Sigmoid colon (tissue), 6 donors: ENCODE measurements at regions not wholly inside any gene's neighbourhood (a gene's known extent, or its start where the extent isn't known, plus 50 kb on each side); places are given as distances from the start of the nearest gene placed in this dataset.

ENCODE experiments used
- DNase-seq: peaks from one replicate; pipeline ENCODE4 v3.0.0-alpha.2; 2019
- H3K27ac ChIP-seq, 4 donors: fragments of 200-600 bp; sonication (generic); one replicate each; pipeline ENCODE4 v1.5.1; 2016 to 2019; ENCODE audit warnings: mild to moderate bottlenecking in 1 of 4
- H3K27me3 ChIP-seq, 3 donors: fragments of 200-600 bp; sonication (generic); one replicate each; pipeline ENCODE4 v1.5.1; 2019; ENCODE audit warnings: mild to moderate bottlenecking in 1 of 3
- H3K36me3 ChIP-seq, 4 donors: fragments of 200-600 bp; sonication (generic); one replicate each; pipeline ENCODE4 v1.5.1; 2016 to 2019
- H3K4me1 ChIP-seq, 4 donors: fragments of 200-600 bp; sonication (generic); one replicate each; pipeline ENCODE4 v1.5.1; 2017 to 2019
- H3K4me3 ChIP-seq, 4 donors: fragments of 200-600 bp; sonication (generic); one replicate each; pipeline ENCODE4 v1.5.1; 2017 to 2019; ENCODE audit warnings: mild to moderate bottlenecking in 2 of 4, moderate library complexity in 1 of 4
- H3K9me3 ChIP-seq, 4 donors: fragments of 200-600 bp in 3 of 4; sonication (generic) in 3 of 4; one replicate each; pipeline versions ENCODE4 v1.5.1 to v1.6.1; 2013 to 2019
- EP300 ChIP-seq, 4 donors: sonication (generic); formaldehyde crosslinking; IDR thresholded peaks; one replicate each; pipeline ENCODE4 v1.6.1; 2017; ENCODE audit warnings: antibody characterized with exemption in 4 of 4
- POLR2A ChIP-seq, 2 donors: fragments of 450-650 bp; IDR thresholded peaks; one replicate each; pipeline ENCODE4 v1.6.1; 2016; ENCODE audit warnings: antibody characterized with exemption in 2 of 2, mild to moderate bottlenecking in 2 of 2, moderate library complexity in 2 of 2
- POLR2AphosphoS5 ChIP-seq, 4 donors: sonication (generic); formaldehyde crosslinking; IDR thresholded peaks; one replicate each; pipeline ENCODE4 v1.6.1; 2017; ENCODE audit warnings: antibody characterized with exemption in 4 of 4
- WGBS, 2 donors: extraction: QIAGEN DNeasy Blood & Tissue Kit; methylation state at CpG; one replicate each; pipeline ENCODE4 v1.1.7; 2013; 5-methylcytosine and 5-hydroxymethylcytosine counted together
- intact Hi-C: fragments of 100-400 bp; cut with DNase I; formaldehyde crosslinking; loops from one replicate; pipeline ENCODE4 v1.15.1; 2023
- TF ChIP-seq, protein P1 (sequence below), 4 experiments: fragments of 450-650 bp in 3 of 4; fragments of 200-600 bp in 1 of 4; IDR thresholded peaks; one replicate each; pipeline ENCODE4 v1.5.1; 2016 to 2019; ENCODE audit warnings: antibody characterized with exemption in 4 of 4, mild to moderate bottlenecking in 3 of 4, moderate library complexity in 2 of 4
- donor health status: healthy with polysubstance abuse.
- donor health status: healthy.

GRCh38 chr11:90753546-90753945 lies 530.7 kb upstream of the CHORDC1 start:
- no peak overlapping the region for H3K27ac ChIP-seq
- no peaks in the 10 kb centered on the region for H3K36me3 ChIP-seq
- intact Hi-C loops, result no loop called here
- peaks cover 0 to 2% (median 0%) of the 10 kb centered on the region in 4 donors for H3K9me3 ChIP-seq
- WGBS, 2 donors, result 77 to 81% methylated on average over 1 of the region's 1 CpG
- H3K4me1 ChIP-seq, result no peaks in the 10 kb centered on the region
- H3K4me3 ChIP-seq, result no peak overlapping the region
- TF ChIP-seq POLR2AphosphoS5 (IDR thresholded peaks at IDR 0.05) (no peak), EP300 (IDR thresholded peaks at IDR 0.05) (no peak), POLR2A (IDR thresholded peaks at IDR 0.05) (no peak)
- TF ChIP-seq, protein P1, sequence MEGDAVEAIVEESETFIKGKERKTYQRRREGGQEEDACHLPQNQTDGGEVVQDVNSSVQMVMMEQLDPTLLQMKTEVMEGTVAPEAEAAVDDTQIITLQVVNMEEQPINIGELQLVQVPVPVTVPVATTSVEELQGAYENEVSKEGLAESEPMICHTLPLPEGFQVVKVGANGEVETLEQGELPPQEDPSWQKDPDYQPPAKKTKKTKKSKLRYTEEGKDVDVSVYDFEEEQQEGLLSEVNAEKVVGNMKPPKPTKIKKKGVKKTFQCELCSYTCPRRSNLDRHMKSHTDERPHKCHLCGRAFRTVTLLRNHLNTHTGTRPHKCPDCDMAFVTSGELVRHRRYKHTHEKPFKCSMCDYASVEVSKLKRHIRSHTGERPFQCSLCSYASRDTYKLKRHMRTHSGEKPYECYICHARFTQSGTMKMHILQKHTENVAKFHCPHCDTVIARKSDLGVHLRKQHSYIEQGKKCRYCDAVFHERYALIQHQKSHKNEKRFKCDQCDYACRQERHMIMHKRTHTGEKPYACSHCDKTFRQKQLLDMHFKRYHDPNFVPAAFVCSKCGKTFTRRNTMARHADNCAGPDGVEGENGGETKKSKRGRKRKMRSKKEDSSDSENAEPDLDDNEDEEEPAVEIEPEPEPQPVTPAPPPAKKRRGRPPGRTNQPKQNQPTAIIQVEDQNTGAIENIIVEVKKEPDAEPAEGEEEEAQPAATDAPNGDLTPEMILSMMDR (IDR thresholded peaks at IDR 0.05), result no peak
- no peak for DNase-seq
- H3K27me3 ChIP-seq, result no peaks in the 10 kb centered on the region

DNA sequence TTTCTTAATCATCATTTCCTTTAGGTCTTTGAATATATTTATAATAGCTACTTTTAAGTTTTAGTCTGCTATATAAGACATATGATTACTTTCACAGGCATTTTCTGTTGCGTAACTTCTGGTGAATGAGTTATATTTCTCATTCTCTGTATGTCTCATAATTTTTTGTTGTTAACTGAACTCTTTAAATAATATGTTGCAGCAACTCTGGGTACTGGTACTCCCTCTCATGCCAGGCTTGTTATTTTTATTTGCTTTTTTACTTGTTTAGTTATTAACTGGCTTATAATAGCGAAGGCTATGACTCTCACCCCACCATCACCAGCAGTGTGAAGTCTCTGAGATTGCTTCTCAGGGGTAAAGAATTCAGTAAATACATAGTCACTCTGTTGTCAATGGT lies 524.2 kb upstream of the CHORDC1 start:
- no peak overlapping the region for H3K27ac ChIP-seq
- 48 to 55% methylated on average over 2 of the region's 2 CpGs for WGBS, 2 donors
- TF ChIP-seq EP300 (IDR thresholded peaks at IDR 0.05) (no peak), POLR2A (IDR thresholded peaks at IDR 0.05) (no peak)
- H3K27me3 ChIP-seq, result no peaks in the 10 kb centered on the region
- H3K36me3 ChIP-seq, result no peaks in the 10 kb centered on the region
- no peak for DNase-seq
- intact Hi-C loops, result no loop called here
- peaks cover 0 to 12% (median 0%) of the 10 kb centered on the region in 4 donors for H3K9me3 ChIP-seq
- H3K4me3 ChIP-seq, result no peak overlapping the region
- no peaks in the 10 kb centered on the region for H3K4me1 ChIP-seq

- Histone ChIP-seq H3K9me3 (peaks cover 0 to 10% (median 0%) of the 10 kb centered on the region in 4 donors), H3K4me1 (no peaks in the 10 kb centered on the region), H3K27me3 (no peaks in the 10 kb centered on the region), H3K27ac (no peak overlapping the region), H3K36me3 (no peaks in the 10 kb centered on the region), H3K4me3 (no peak overlapping the region)
- TF ChIP-seq, protein P1 (IDR thresholded peaks at IDR 0.05), result no peak
- TF ChIP-seq POLR2AphosphoS5 (IDR thresholded peaks at IDR 0.05) (no peak), POLR2A (IDR thresholded peaks at IDR 0.05) (no peak), EP300 (IDR thresholded peaks at IDR 0.05) (no peak)
- intact Hi-C loops, result no loop called here
- 66 to 73% methylated on average over 1 of the region's 1 CpG for WGBS, 2 donors
- DNase-seq, result no peak
Measured at GRCh38 chr11:90744169-90744568, 521.3 kb upstream of the CHORDC1 start.

DNA sequence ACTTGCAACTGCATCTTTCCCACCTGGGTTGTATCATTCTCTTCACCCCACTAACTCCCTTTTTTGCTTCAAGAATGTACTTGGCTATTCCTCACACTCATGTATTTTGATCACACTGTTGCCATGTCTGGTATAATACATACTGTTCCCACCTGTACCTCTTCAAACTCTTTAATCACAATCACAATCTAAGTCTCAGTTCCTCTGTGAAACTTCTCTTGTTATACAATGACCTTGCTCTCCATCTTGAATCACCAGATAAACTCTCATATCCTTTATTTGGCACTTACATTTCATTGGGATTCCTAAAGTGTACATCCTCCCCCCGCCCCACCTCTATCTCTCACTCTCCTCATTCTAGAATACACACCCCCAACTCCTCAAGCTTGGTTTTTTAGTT lies 516.0 kb upstream of the CHORDC1 start:
- no peak for DNase-seq
- TF ChIP-seq POLR2AphosphoS5 (IDR thresholded peaks at IDR 0.05), result no peak
- TF ChIP-seq POLR2A (IDR thresholded peaks at IDR 0.05), result no peak
- TF ChIP-seq, protein P1 (IDR thresholded peaks at IDR 0.05), result no peak
- TF ChIP-seq EP300 (IDR thresholded peaks at IDR 0.05), result no peak
- Histone ChIP-seq H3K27ac (no peak overlapping the region), H3K36me3 (no peaks in the 10 kb centered on the region), H3K4me1 (no peaks in the 10 kb centered on the region), H3K4me3 (no peak overlapping the region), H3K9me3 (no peaks in the 10 kb centered on the region), H3K27me3 (no peaks in the 10 kb centered on the region)
- 73 to 80% methylated on average over 1 of the region's 1 CpG for WGBS, 2 donors
- intact Hi-C loops, result no loop called here

GRCh38 chr11:90737444-90738050 lies 514.7 kb upstream of the CHORDC1 start:
- DNase-seq, result no peak
- Histone ChIP-seq H3K27me3 (no peaks in the 10 kb centered on the region), H3K9me3 (no peaks in the 10 kb centered on the region), H3K27ac (no peak overlapping the region), H3K36me3 (no peaks in the 10 kb centered on the region), H3K4me3 (no peak overlapping the region), H3K4me1 (no peaks in the 10 kb centered on the region)
- TF ChIP-seq POLR2A (IDR thresholded peaks at IDR 0.05) (no peak), EP300 (IDR thresholded peaks at IDR 0.05) (no peak), POLR2AphosphoS5 (IDR thresholded peaks at IDR 0.05) (no peak)
- TF ChIP-seq, protein P1 (IDR thresholded peaks at IDR 0.05), result no peak
- WGBS, 2 donors, result 14 to 23% methylated on average over 1 of the region's 1 CpG
- intact Hi-C loops, result no loop called here
